ENCODE measurements at regions not wholly inside any gene's neighbourhood (a gene's known extent, or its start where the extent isn't known, plus 50 kb on each side); places are given as distances from the start of the nearest gene placed in this dataset.

DNA sequence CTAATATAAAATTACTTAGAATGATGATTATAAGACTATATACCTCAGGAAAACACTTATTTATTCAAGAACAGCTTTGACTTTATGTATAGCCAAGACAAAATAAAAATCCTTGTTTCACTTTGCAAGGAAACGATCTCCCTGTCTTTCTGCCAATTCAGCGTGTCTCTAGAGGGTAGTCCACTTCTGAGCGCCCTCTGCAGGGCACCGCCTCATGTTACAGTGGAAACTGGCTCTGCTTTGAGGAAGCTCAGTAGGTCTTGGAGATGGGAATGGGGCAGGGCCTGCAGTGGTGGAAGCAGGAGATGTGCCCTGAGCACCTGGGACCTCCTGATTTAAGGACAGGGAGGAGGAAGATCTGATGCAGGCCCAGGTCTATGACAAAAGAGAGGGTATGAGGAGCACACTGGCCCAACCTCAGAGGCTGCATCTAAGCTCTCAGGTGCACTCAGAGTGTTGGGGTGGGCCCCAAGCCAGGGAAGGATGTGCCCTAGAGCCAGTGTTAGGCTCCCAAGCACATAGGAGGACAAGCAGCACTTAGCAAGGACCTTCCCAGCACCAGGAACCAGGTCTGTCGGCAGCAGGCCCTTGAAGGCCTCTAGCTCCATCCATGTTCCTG lies 481.0 kb downstream of the TNS3 start:
- TF ChIP-seq, protein P1, sequence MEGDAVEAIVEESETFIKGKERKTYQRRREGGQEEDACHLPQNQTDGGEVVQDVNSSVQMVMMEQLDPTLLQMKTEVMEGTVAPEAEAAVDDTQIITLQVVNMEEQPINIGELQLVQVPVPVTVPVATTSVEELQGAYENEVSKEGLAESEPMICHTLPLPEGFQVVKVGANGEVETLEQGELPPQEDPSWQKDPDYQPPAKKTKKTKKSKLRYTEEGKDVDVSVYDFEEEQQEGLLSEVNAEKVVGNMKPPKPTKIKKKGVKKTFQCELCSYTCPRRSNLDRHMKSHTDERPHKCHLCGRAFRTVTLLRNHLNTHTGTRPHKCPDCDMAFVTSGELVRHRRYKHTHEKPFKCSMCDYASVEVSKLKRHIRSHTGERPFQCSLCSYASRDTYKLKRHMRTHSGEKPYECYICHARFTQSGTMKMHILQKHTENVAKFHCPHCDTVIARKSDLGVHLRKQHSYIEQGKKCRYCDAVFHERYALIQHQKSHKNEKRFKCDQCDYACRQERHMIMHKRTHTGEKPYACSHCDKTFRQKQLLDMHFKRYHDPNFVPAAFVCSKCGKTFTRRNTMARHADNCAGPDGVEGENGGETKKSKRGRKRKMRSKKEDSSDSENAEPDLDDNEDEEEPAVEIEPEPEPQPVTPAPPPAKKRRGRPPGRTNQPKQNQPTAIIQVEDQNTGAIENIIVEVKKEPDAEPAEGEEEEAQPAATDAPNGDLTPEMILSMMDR (IDR thresholded peaks at IDR 0.05) = no peak
- no peak for TF ChIP-seq EZH2 (IDR thresholded peaks at IDR 0.05; ENCODE audit: borderline replicate concordance, insufficient read depth, low read depth, low read length, poor library complexity, severe bottlenecking)
